GM12873 (cell line): ENCODE measurements at regions not wholly inside any gene's neighbourhood (a gene's known extent, or its start where the extent isn't known, plus 50 kb on each side); places are given as distances from the start of the nearest gene placed in this dataset.

Source experiments
- CTCF ChIP-seq: IDR thresholded peaks from 2 replicates; pipeline ENCODE4 v1.5.1; 2012; ENCODE audit warnings: low read depth, mild to moderate bottlenecking, moderate library complexity, low read length, control low read depth; ENCODE audit not compliant: insufficient read depth; ENCODE audit errors: missing control alignments

- no peak for TF ChIP-seq CTCF
Observed at GRCh38 chr6:164427728-164428402, 881.5 kb downstream of the C6orf118 start.

- TF ChIP-seq CTCF: no peak
Observed at GRCh38 chr6:164424489-164424888, 884.9 kb downstream of the C6orf118 start.

- no peak for TF ChIP-seq CTCF
Observed at GRCh38 chr6:164419099-164419498, 890.3 kb downstream of the C6orf118 start.

- no peak for TF ChIP-seq CTCF
Observed at GRCh38 chr6:164418262-164418588, 891.2 kb downstream of the C6orf118 start.

- TF ChIP-seq CTCF: no peak
Observed at GRCh38 chr6:164417537-164418261, 891.7 kb downstream of the C6orf118 start.

- no peak for TF ChIP-seq CTCF
Observed at GRCh38 chr6:164415832-164416563, 893.4 kb downstream of the C6orf118 start.

GRCh38 chr6:164414695-164415094 is 894.7 kb downstream of the C6orf118 start:
- TF ChIP-seq CTCF: no peak
